GM10266 (cell line): ENCODE measurements at regions not wholly inside any gene's neighbourhood (a gene's known extent, or its start where the extent isn't known, plus 50 kb on each side); places are given as distances from the start of the nearest gene placed in this dataset.

Source experiments
- DNase-seq: peaks from one replicate; pipeline ENCODE4 v3.0.0; 2012; ENCODE audit errors: extremely low spot score
- TF ChIP-seq, protein P1 (sequence below): IDR thresholded peaks from 2 replicates; pipeline ENCODE4 v1.5.1; 2012; ENCODE audit warnings: mild to moderate bottlenecking, low read depth; ENCODE audit not compliant: control insufficient read depth, insufficient read depth; ENCODE audit errors: missing control alignments

- TF ChIP-seq, protein P1, sequence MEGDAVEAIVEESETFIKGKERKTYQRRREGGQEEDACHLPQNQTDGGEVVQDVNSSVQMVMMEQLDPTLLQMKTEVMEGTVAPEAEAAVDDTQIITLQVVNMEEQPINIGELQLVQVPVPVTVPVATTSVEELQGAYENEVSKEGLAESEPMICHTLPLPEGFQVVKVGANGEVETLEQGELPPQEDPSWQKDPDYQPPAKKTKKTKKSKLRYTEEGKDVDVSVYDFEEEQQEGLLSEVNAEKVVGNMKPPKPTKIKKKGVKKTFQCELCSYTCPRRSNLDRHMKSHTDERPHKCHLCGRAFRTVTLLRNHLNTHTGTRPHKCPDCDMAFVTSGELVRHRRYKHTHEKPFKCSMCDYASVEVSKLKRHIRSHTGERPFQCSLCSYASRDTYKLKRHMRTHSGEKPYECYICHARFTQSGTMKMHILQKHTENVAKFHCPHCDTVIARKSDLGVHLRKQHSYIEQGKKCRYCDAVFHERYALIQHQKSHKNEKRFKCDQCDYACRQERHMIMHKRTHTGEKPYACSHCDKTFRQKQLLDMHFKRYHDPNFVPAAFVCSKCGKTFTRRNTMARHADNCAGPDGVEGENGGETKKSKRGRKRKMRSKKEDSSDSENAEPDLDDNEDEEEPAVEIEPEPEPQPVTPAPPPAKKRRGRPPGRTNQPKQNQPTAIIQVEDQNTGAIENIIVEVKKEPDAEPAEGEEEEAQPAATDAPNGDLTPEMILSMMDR, result no peak
- DNase-seq, result no peak
Observed at GRCh38 chr5:98205691-98206461, 567.6 kb upstream of the RGMB start.

DNA sequence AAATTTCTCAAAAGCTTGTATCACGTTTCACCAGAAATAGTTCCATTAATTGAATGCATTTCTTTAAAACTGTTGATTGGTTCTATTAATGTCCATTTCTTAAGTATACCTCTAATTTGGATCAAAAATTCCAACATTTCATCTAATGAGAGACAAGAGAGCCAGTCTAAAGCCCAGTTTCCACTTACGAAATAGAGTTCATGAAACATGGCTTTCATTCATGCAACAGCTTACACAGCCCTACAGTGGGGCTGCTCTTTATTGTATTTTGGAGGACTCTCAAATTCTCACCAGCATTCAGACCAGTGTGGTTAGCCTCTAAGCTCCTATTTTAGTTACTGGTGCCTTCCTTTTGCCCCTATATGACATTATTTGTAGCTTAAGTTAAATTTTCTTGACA is 566.9 kb upstream of the RGMB start:
- TF ChIP-seq, protein P1, result no peak
- DNase-seq, result no peak

GRCh38 chr5:98209418-98209817 is 564.0 kb upstream of the RGMB start:
- no peak for DNase-seq
- TF ChIP-seq, protein P1, result no peak

- DNase-seq, result no peak
- TF ChIP-seq, protein P1, result no peak
Observed at GRCh38 chr5:98214240-98215051, 559.0 kb upstream of the RGMB start.

DNA sequence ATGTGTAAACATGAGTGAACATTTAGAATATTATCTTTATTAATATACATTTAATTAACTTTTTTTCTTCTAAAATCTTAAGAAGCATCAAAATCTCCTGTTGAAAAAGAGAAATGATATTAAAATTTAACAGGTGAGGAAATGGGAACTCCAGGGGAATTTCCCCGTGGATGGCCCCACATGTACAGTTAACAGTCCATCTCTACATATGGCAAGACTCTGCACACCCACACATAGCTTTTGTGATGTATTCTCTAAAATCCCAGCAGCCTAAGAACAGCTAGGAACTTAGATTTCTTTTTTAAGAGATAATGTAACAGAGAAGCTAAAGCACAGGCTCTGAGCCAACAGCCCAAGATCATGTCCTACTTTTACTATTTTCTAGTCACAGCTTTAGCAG is 556.3 kb upstream of the RGMB start:
- TF ChIP-seq, protein P1, result no peak

DNA sequence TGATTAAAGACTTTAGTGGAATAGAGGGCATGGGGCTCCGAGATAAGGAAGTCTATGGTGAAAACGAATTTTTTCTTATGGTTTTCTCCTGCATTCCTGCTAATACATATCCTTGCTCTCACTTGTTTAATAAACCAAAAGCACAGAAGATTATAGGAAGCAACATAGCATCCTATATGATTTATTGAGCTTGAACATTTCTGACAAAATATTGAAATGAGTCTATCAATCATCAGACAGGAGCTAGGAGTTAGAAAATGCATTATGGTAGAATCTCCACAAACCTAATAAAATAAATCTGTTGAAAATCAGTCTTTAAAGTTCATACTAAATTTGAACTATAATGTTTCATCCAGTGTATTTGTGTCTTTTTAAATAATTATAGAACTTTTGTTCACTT is 554.6 kb upstream of the RGMB start:
- TF ChIP-seq, protein P1, result no peak

More for the DNA sequence above, 556.3 kb upstream of the RGMB start:
- DNase-seq, result no peak

DNA sequence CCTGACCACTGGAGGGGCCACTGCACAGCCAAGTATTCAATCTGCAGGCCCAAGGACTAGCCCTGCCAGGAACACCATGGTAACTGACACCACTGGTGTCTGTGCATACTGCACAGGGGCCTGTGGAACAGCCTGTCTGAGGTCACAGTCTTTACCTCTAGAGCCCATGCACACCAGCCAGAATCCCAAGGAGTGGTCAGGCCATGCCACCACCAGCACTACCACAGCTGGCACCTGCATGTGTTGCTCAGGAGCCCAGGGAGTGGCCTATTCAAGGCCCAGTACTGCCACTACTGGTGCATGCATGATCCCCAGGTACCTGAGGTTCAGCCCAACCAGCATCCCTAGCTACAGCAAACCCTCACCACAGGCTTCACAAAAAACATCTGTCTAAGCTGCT is 546.0 kb upstream of the RGMB start:
- TF ChIP-seq, protein P1, result no peak
- DNase-seq, result no peak

More for the DNA sequence above, 554.6 kb upstream of the RGMB start:
- DNase-seq, result no peak
